IMR-90 (cell line): ENCODE measurements at regions not wholly inside any gene's neighbourhood (a gene's known extent, or its start where the extent isn't known, plus 50 kb on each side); places are given as distances from the start of the nearest gene placed in this dataset.

ENCODE experiments used
- ATAC-seq: fragments of 200-7000 bp; cut with Tn5 transposase; 2 replicates; pipeline ENCODE4 v1.9.1; 2020; ENCODE audit warnings: low read depth, mild to moderate bottlenecking, moderate library complexity
- BruUV-seq: library from RNA; stranded (reverse); fragments of 400-500 nt; replicated peaks from 2 replicates; lab custom pipeline; 2021; lab: Mats Ljungman, UMichigan
- CTCF ChIA-PET: fragments of 300-600 bp; formaldehyde crosslinking; extraction: SDS; loops from one replicate; lab custom pipeline; 2021; ENCODE audit warnings: antibody characterized with exemption; lab: Yijun Ruan, JAX
- POLR2A ChIA-PET: fragments of 300-600 bp; sonication (Branson Sonifier 250); formaldehyde crosslinking; loops from one replicate; lab custom pipeline; 2022; ENCODE audit warnings: antibody characterized with exemption; ENCODE audit not compliant: unreplicated experiment; lab: Charles Lee
- DNase-seq: peaks from one replicate; pipeline ENCODE4 v3.0.0; 2013
- H2AFZ ChIP-seq: replicated peaks from 2 replicates; pipeline ENCODE3; 2013; ENCODE audit warnings: low read length, mild to moderate bottlenecking; ENCODE audit not compliant: poor library complexity
- H2AK5ac ChIP-seq: 2 replicates; pipeline ENCODE4 v1.6.1; 2013; ENCODE audit warnings: low read depth, low read length, inconsistent platforms
- H2AK9ac ChIP-seq: replicated peaks from 2 replicates; pipeline ENCODE3; 2013; ENCODE audit warnings: mild to moderate bottlenecking, low read depth, low read length, moderate library complexity; ENCODE audit not compliant: poor library complexity
- H2BK120ac ChIP-seq: 2 replicates; pipeline ENCODE4 v1.6.1; 2013; ENCODE audit warnings: low read depth, low read length, inconsistent platforms
- H2BK15ac ChIP-seq: 3 replicates; pipeline ENCODE4 v1.6.1; 2013; ENCODE audit warnings: low read depth, low read length, inconsistent platforms
- H2BK20ac ChIP-seq: 2 replicates; pipeline ENCODE4 v1.6.1; 2013; ENCODE audit warnings: low read depth, mild to moderate bottlenecking, inconsistent platforms, low read length, moderate library complexity
- H2BK5ac ChIP-seq: 2 replicates; pipeline ENCODE4 v1.6.1; 2013; ENCODE audit warnings: mild to moderate bottlenecking, low read depth, low read length, inconsistent platforms; ENCODE audit not compliant: poor library complexity, severe bottlenecking
- H3K14ac ChIP-seq: replicated peaks from 2 replicates; pipeline ENCODE4 v1.6.1; 2013; ENCODE audit warnings: low read depth, low read length, inconsistent platforms
- H3K18ac ChIP-seq: 2 replicates; pipeline ENCODE4 v1.6.1; 2013; ENCODE audit warnings: low read depth, low read length, control low read depth
- H3K23ac ChIP-seq: 2 replicates; pipeline ENCODE4 v1.6.1; 2013; ENCODE audit warnings: low read depth, low read length, inconsistent platforms
- H3K27ac ChIP-seq: 2 replicates; pipeline ENCODE4 v1.5.1; 2013; ENCODE audit warnings: mild to moderate bottlenecking, control low read depth, low read length; ENCODE audit not compliant: insufficient read depth
- H3K27me3 ChIP-seq: 2 replicates; pipeline ENCODE4 v1.6.1; 2013; ENCODE audit warnings: low read length; ENCODE audit not compliant: control insufficient read depth, insufficient read depth
- H3K36me3 ChIP-seq: 2 replicates; pipeline ENCODE4 v1.6.1; 2013; ENCODE audit warnings: low read length, mixed read lengths; ENCODE audit not compliant: control insufficient read depth, insufficient read depth
- H3K4ac ChIP-seq: 2 replicates; pipeline ENCODE4 v1.6.1; 2013; ENCODE audit warnings: low read depth, low read length, inconsistent platforms
- H3K4me1 ChIP-seq: 2 replicates; pipeline ENCODE4 v1.6.1; 2013; ENCODE audit warnings: low read length, mixed read lengths; ENCODE audit not compliant: control insufficient read depth, insufficient read depth
- H3K4me2 ChIP-seq: 2 replicates; pipeline ENCODE4 v1.6.1; 2013; ENCODE audit warnings: low read depth, mild to moderate bottlenecking, control low read depth, low read length, moderate library complexity
- H3K4me3 ChIP-seq: 2 replicates; pipeline ENCODE4 v1.5.1; 2013; ENCODE audit warnings: low read depth, mild to moderate bottlenecking, control low read depth, low read length, moderate library complexity; ENCODE audit not compliant: insufficient read depth
- H3K56ac ChIP-seq: 2 replicates; pipeline ENCODE4 v1.6.1; 2013; ENCODE audit warnings: low read length, inconsistent platforms; ENCODE audit not compliant: insufficient read depth; ENCODE audit errors: extremely low read depth
- H3K79me1 ChIP-seq, 2 experiments: 2 replicates each; pipeline ENCODE4 v1.6.1; 2013; ENCODE audit warnings: low read length in 2 of 2, inconsistent platforms in 1 of 2, low read depth in 1 of 2
- H3K9ac ChIP-seq: 2 replicates; pipeline ENCODE4 v1.6.1; 2013; ENCODE audit warnings: low read depth, low read length, control low read depth
- H3K9me1 ChIP-seq: 2 replicates; pipeline ENCODE4 v1.6.1; 2013; ENCODE audit warnings: low read length, inconsistent platforms; ENCODE audit not compliant: insufficient read depth
- H3K9me3 ChIP-seq: 2 replicates; pipeline ENCODE4 v1.6.1; 2013; ENCODE audit warnings: low read length; ENCODE audit not compliant: control insufficient read depth, insufficient read depth
- H4K20me1 ChIP-seq: 2 replicates; pipeline ENCODE4 v1.6.1; 2013; ENCODE audit warnings: low read length, inconsistent platforms; ENCODE audit not compliant: insufficient read depth
- H4K5ac ChIP-seq: 2 replicates; pipeline ENCODE4 v1.6.1; 2013; ENCODE audit warnings: mild to moderate bottlenecking, low read depth, low read length, control low read depth
- H4K8ac ChIP-seq, 2 experiments: 2 replicates each; pipeline ENCODE4 v1.6.1; 2013; ENCODE audit warnings: low read depth in 2 of 2, low read length in 2 of 2, control low read depth in 1 of 2, inconsistent platforms in 1 of 2
- H4K91ac ChIP-seq: 2 replicates; pipeline ENCODE4 v1.6.1; 2013; ENCODE audit warnings: low read depth, low read length, inconsistent platforms; ENCODE audit not compliant: insufficient read depth
- CTCF ChIP-seq: conservative IDR thresholded peaks from 2 replicates; pipeline ENCODE4 v1.5.1; 2012; ENCODE audit warnings: mild to moderate bottlenecking, low read depth, low read length, improper control_type of control experiment
- FOS ChIP-seq: fragments of 150-350 bp; IDR thresholded peaks from 2 replicates; pipeline ENCODE4 v1.6.1; 2016; ENCODE audit warnings: low read depth, low read length
- MAFK ChIP-seq: IDR thresholded peaks from 2 replicates; pipeline ENCODE4 v1.6.1; 2012; ENCODE audit warnings: low read depth, low read length, improper control_type of control experiment
- MAZ ChIP-seq: IDR thresholded peaks from 2 replicates; pipeline ENCODE4 v1.6.1; 2012; ENCODE audit warnings: low read depth, mild to moderate bottlenecking, low read length, improper control_type of control experiment, moderate library complexity, borderline replicate concordance
- MXI1 ChIP-seq: IDR thresholded peaks from 2 replicates; pipeline ENCODE4 v1.6.1; 2012; ENCODE audit warnings: low read depth, mild to moderate bottlenecking, low read length, moderate library complexity, borderline replicate concordance
- NFE2L2 ChIP-seq: fragments of 150-350 bp; IDR thresholded peaks from 2 replicates; pipeline ENCODE4 v1.6.1; 2016; ENCODE audit warnings: low read depth, mild to moderate bottlenecking, low read length
- POLR2A ChIP-seq: IDR thresholded peaks from 2 replicates; pipeline ENCODE4 v1.6.1; 2012; ENCODE audit warnings: mild to moderate bottlenecking, low read depth, low read length
- RAD21 ChIP-seq: IDR thresholded peaks from 2 replicates; pipeline ENCODE4 v1.6.1; 2012; ENCODE audit warnings: low read length, improper control_type of control experiment
- RCOR1 ChIP-seq: IDR thresholded peaks from 2 replicates; pipeline ENCODE4 v1.6.1; 2012; ENCODE audit warnings: mild to moderate bottlenecking, low read length, improper control_type of control experiment; ENCODE audit not compliant: insufficient replicate concordance
- SMC3 ChIP-seq: fragments of 150-350 bp; IDR thresholded peaks from 2 replicates; pipeline ENCODE4 v1.6.1; 2016; ENCODE audit warnings: low read depth, mild to moderate bottlenecking, antibody characterized with exemption, low read length, moderate library complexity
- WGBS, 2 experiments: methylation state at CpG; one replicate each; pipeline versions ENCODE4 v1.1.5 to v1.1.7; 2013; ENCODE audit warnings: missing lambda C conversion rate in 2 of 2; ENCODE audit not compliant: insufficient read length in 1 of 2; ENCODE audit errors: extremely low coverage in 2 of 2; 5-methylcytosine and 5-hydroxymethylcytosine counted together
- dilution Hi-C: fragments of 300-500 bp; cut with HindIII; formaldehyde crosslinking; loops from one replicate; pipeline ENCODE4 v1.14.3; 2018; ENCODE audit warnings: low sequenced_read_pairs; ENCODE audit not compliant: unreplicated experiment
- in situ Hi-C: fragments of 300-500 bp; cut with MboI; formaldehyde crosslinking; loops from 3 replicates; pipeline ENCODE4 v1.14.3; 2019; ENCODE audit warnings: low sequenced_read_pairs, inconsistent platforms, mixed read lengths
- intact Hi-C: fragments of 100-400 bp; cut with micrococcal nuclease; formaldehyde crosslinking; loops from 2 replicates; pipeline ENCODE4 v1.10.0; 2022
- TF ChIP-seq, protein P1 (sequence below): fragments of 150-350 bp; IDR thresholded peaks from 2 replicates; pipeline ENCODE4 v1.6.1; 2016; ENCODE audit warnings: low read depth, mild to moderate bottlenecking, low read length, moderate library complexity, borderline replicate concordance

- Histone ChIP-seq H2BK15ac (no peak overlapping the region), H4K20me1 (no peaks in the 10 kb centered on the region), H3K4me1 (no peaks in the 10 kb centered on the region), H2AK9ac (no peak overlapping the region), H2AK5ac (no peak overlapping the region), H2BK5ac (no peak overlapping the region), H3K4me2 (no peak overlapping the region), H3K79me1 (no peaks in the 10 kb centered on the region), H3K9me3 (peaks cover 15% of the 10 kb centered on the region; the same call in 1 of the 2 replicates), H3K36me3 (no peaks in the 10 kb centered on the region), H3K4ac (no peak overlapping the region), H4K91ac (no peak overlapping the region), H4K8ac (no peak overlapping the region), H3K56ac (no peak overlapping the region), H3K9me1 (no peaks in the 10 kb centered on the region), H3K27me3 (no peaks in the 10 kb centered on the region), H4K5ac (no peak overlapping the region), H3K4me3 (no peak overlapping the region), H3K14ac (no peak overlapping the region), H2BK120ac (no peak overlapping the region), H3K23ac (no peak overlapping the region), H2BK20ac (no peak overlapping the region), H2AFZ (no peak overlapping the region), H3K9ac (no peak overlapping the region), H3K18ac (no peak overlapping the region), H3K27ac (no peak overlapping the region)
- no TSS peak for BruUV-seq
- in situ Hi-C loops (no loop called here), dilution Hi-C loops (no loop called here), intact Hi-C loops (no loop called here)
- ChIA-PET POLR2A (no interaction called here), CTCF (no interaction called here)
- no peak for ATAC-seq
- DNase-seq, result no peak
- TF ChIP-seq, protein P1, sequence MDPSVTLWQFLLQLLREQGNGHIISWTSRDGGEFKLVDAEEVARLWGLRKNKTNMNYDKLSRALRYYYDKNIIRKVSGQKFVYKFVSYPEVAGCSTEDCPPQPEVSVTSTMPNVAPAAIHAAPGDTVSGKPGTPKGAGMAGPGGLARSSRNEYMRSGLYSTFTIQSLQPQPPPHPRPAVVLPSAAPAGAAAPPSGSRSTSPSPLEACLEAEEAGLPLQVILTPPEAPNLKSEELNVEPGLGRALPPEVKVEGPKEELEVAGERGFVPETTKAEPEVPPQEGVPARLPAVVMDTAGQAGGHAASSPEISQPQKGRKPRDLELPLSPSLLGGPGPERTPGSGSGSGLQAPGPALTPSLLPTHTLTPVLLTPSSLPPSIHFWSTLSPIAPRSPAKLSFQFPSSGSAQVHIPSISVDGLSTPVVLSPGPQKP, result no peak
- TF ChIP-seq RAD21 (no peak), POLR2A (no peak), MAZ (no peak), FOS (no peak), CTCF (no peak), SMC3 (no peak), MXI1 (no peak), NFE2L2 (no peak), RCOR1 (no peak), MAFK (no peak)
- 30% methylated on average over 2 of the region's 4 CpGs; no CpG with 5 or more reads in 1 of the 2 experiments for WGBS, 2 experiments
Observed at GRCh38 chr2:56874717-56875116, 690.9 kb downstream of the CCDC85A start.
